WTC11 (cell line): ENCODE measurements at regions not wholly inside any gene's neighbourhood (a gene's known extent, or its start where the extent isn't known, plus 50 kb on each side); places are given as distances from the start of the nearest gene placed in this dataset.

ENCODE experiments used
- ATAC-seq: fragments of 200-7000 bp; cut with Tn5 transposase; 2 replicates; pipeline ENCODE4 v1.10.0; 2021; ENCODE audit warnings: mild to moderate bottlenecking, moderate library complexity
- CTCF ChIA-PET: fragments of 300-600 bp; sonication (Branson Sonifier 250); formaldehyde crosslinking; loops from one replicate; lab custom pipeline; 2021; ENCODE audit warnings: antibody characterized with exemption; lab: Charles Lee
- POLR2A ChIA-PET: fragments of 350-600 bp; sonication (Branson Sonifier 250); formaldehyde crosslinking; loops from one replicate; lab custom pipeline; 2021; ENCODE audit warnings: antibody characterized with exemption; lab: Charles Lee
- DNase-seq: peaks from one replicate; pipeline ENCODE4 v3.0.0; 2021; ENCODE audit warnings: low spot score
- H3K27ac Mint-ChIP-seq: 2 replicates; pipeline ENCODE4 v1.8.0; 2021; ENCODE audit warnings: mixed read lengths
- H3K27me3 Mint-ChIP-seq: 2 replicates; pipeline ENCODE4 v1.8.0; 2021; ENCODE audit warnings: low read depth, mild to moderate bottlenecking, moderate library complexity, mixed read lengths
- H3K36me3 Mint-ChIP-seq: 2 replicates; pipeline ENCODE4 v1.8.0; 2021; ENCODE audit warnings: mixed read lengths
- H3K4me1 Mint-ChIP-seq: 2 replicates; pipeline ENCODE4 v1.8.0; 2022; ENCODE audit warnings: mixed read lengths
- H3K4me3 Mint-ChIP-seq: 2 replicates; pipeline ENCODE4 v1.8.0; 2021; ENCODE audit warnings: mild to moderate bottlenecking, moderate library complexity, mixed read lengths
- H3K9me3 Mint-ChIP-seq: 2 replicates; pipeline ENCODE4 v1.8.0; 2021; ENCODE audit warnings: mixed read lengths
- ARID4B ChIP-seq: sonication (generic); formaldehyde crosslinking; IDR thresholded peaks from 2 replicates; pipeline ENCODE4 v1.8.0; 2023; ENCODE audit warnings: missing genetic modification reagents, mild to moderate bottlenecking, borderline replicate concordance
- ATF3 ChIP-seq: sonication (generic); formaldehyde crosslinking; conservative IDR thresholded peaks from 2 replicates; pipeline ENCODE4 v1.8.1; 2022; ENCODE audit warnings: mild to moderate bottlenecking, missing genetic modification reagents
- CBFB ChIP-seq: sonication (generic); formaldehyde crosslinking; IDR thresholded peaks from 2 replicates; pipeline ENCODE4 v1.8.1; 2022; ENCODE audit warnings: mild to moderate bottlenecking, low read depth, missing genetic modification reagents
- E2F5 ChIP-seq: sonication (generic); formaldehyde crosslinking; IDR thresholded peaks from 2 replicates; pipeline ENCODE4 v1.8.1; 2022; ENCODE audit warnings: mild to moderate bottlenecking, moderate library complexity, missing genetic modification reagents
- EMX1 ChIP-seq: fragments of 250-450 bp; sonication (Bioruptor Pico); IDR thresholded peaks from 2 replicates; pipeline ENCODE4 v1.8.0; 2021; ENCODE audit warnings: mild to moderate bottlenecking
- ERG ChIP-seq: fragments of 250-450 bp; sonication (Bioruptor Pico); IDR thresholded peaks from 2 replicates; pipeline ENCODE4 v1.8.0; 2021; ENCODE audit warnings: mild to moderate bottlenecking
- HMGXB4 ChIP-seq: sonication (generic); formaldehyde crosslinking; IDR thresholded peaks from 2 replicates; pipeline ENCODE4 v1.8.1; 2023; ENCODE audit warnings: mild to moderate bottlenecking, moderate library complexity, missing genetic modification reagents
- MLX ChIP-seq: sonication (generic); formaldehyde crosslinking; IDR thresholded peaks from 2 replicates; pipeline ENCODE4 v1.8.1; 2023; ENCODE audit warnings: mild to moderate bottlenecking, missing genetic modification reagents, moderate library complexity
- NR3C1 ChIP-seq: sonication (generic); formaldehyde crosslinking; conservative IDR thresholded peaks from 2 replicates; pipeline ENCODE4 v1.8.1; 2023; ENCODE audit warnings: low read depth, mild to moderate bottlenecking, missing genetic modification reagents
- OVOL2 ChIP-seq: fragments of 250-450 bp; sonication (Bioruptor Pico); IDR thresholded peaks from 2 replicates; pipeline ENCODE4 v1.9.0; 2021; ENCODE audit warnings: mild to moderate bottlenecking, borderline replicate concordance
- RELA ChIP-seq: sonication (generic); formaldehyde crosslinking; IDR thresholded peaks from 2 replicates; pipeline ENCODE4 v1.8.1; 2022; ENCODE audit warnings: missing genetic modification reagents, mild to moderate bottlenecking, borderline replicate concordance
- SMAD4 ChIP-seq: sonication (generic); formaldehyde crosslinking; IDR thresholded peaks from 2 replicates; pipeline ENCODE4 v1.8.0; 2022; ENCODE audit warnings: mild to moderate bottlenecking, missing genetic modification reagents
- USF2 ChIP-seq: sonication (generic); formaldehyde crosslinking; IDR thresholded peaks from 2 replicates; pipeline ENCODE4 v1.8.1; 2023; ENCODE audit warnings: mild to moderate bottlenecking, missing genetic modification reagents, moderate library complexity
- ZMAT4 ChIP-seq: fragments of 250-450 bp; sonication (Bioruptor Pico); IDR thresholded peaks from 2 replicates; pipeline ENCODE4 v1.9.0; 2021; ENCODE audit warnings: mild to moderate bottlenecking
- ZNF281 ChIP-seq: sonication (generic); formaldehyde crosslinking; IDR thresholded peaks from 2 replicates; pipeline ENCODE4 v1.8.0; 2023; ENCODE audit warnings: mild to moderate bottlenecking, missing genetic modification reagents
- ZNF671 ChIP-seq: fragments of 250-450 bp; sonication (Bioruptor Pico); IDR thresholded peaks from 2 replicates; pipeline ENCODE4 v1.8.0; 2021; ENCODE audit warnings: mild to moderate bottlenecking
- ZSCAN18 ChIP-seq: fragments of 250-450 bp; sonication (Bioruptor Pico); IDR thresholded peaks from 2 replicates; pipeline ENCODE4 v2.1.2; 2022; ENCODE audit warnings: mild to moderate bottlenecking, moderate library complexity

GRCh38 chr17:33756021-33756420, 462.9 kb upstream of the ASIC2 start (continued):
- TF ChIP-seq E2F5 (CRISPR knock-in tag) (no peak), ZMAT4 (CRISPR knock-in tag) (no peak), NR3C1 (CRISPR knock-in tag) (no peak), ZNF671 (CRISPR knock-in tag) (no peak), ATF3 (no peak), EMX1 (no peak)

- H3K27me3 Mint-ChIP-seq: peaks cover 2% of the 10 kb centered on the region; the same call in 1 of the 2 replicates
- peaks cover 7% of the 10 kb centered on the region; the same call in 1 of the 2 replicates for H3K9me3 Mint-ChIP-seq
- ATAC-seq (no peak), DNase-seq (no peak)
- TF ChIP-seq USF2 (CRISPR knock-in tag) (no peak), ZNF281 (CRISPR knock-in tag) (no peak), ZNF671 (CRISPR knock-in tag) (no peak), SMAD4 (CRISPR knock-in tag) (no peak)
- no peaks in the 10 kb centered on the region for H3K36me3 Mint-ChIP-seq
- POLR2A ChIA-PET: no interaction called here
- CTCF ChIA-PET: interaction anchor here (0.7 kb wide), 1 partner anchor 15 kb away, joined by 4 read pairs; no protein-coding TSS in a partner anchor
- no peak overlapping the region for H3K27ac Mint-ChIP-seq
- no peaks in the 10 kb centered on the region for H3K4me1 Mint-ChIP-seq
- H3K4me3 Mint-ChIP-seq: no peak overlapping the region
Measured at GRCh38 chr17:33765871-33766270, 472.8 kb upstream of the ASIC2 start.

- CTCF ChIA-PET: interaction anchor here (0.7 kb wide), 1 partner anchor 16 kb away, joined by 4 read pairs; no protein-coding TSS in a partner anchor
- no peak overlapping the region for H3K27ac Mint-ChIP-seq
- no peak for TF ChIP-seq ZSCAN18 (CRISPR knock-in tag)
- no peak for TF ChIP-seq HMGXB4 (CRISPR knock-in tag)
- TF ChIP-seq ARID4B (CRISPR knock-in tag): no peak
- no peak for TF ChIP-seq ERG (CRISPR knock-in tag)
- TF ChIP-seq RELA (CRISPR knock-in tag): no peak
- TF ChIP-seq CBFB: no peak
- no peak for TF ChIP-seq OVOL2 (CRISPR knock-in tag)
- TF ChIP-seq MLX (CRISPR knock-in tag): no peak
- TF ChIP-seq, all 79 proteins: peak for 0
- ATAC-seq (no peak), DNase-seq (no peak)
- Mint-ChIP-seq H3K4me3 (no peak overlapping the region), H3K27me3 (peaks cover 2% of the 10 kb centered on the region; the same call in 1 of the 2 replicates), H3K4me1 (no peaks in the 10 kb centered on the region), H3K9me3 (no peaks in the 10 kb centered on the region), H3K36me3 (no peaks in the 10 kb centered on the region)
- POLR2A ChIA-PET: no interaction called here
Measured at GRCh38 chr17:33766721-33767120, 473.6 kb upstream of the ASIC2 start.
